D721Med (cell line): ENCODE measurements at regions not wholly inside any gene's neighbourhood (a gene's known extent, or its start where the extent isn't known, plus 50 kb on each side); places are given as distances from the start of the nearest gene placed in this dataset.

Experiments
- DNase-seq: peaks from one replicate; pipeline ENCODE4 v3.0.0; 2011; ENCODE audit warnings: low spot score; ENCODE audit not compliant: insufficient read length
- FAIRE-seq: peaks from 2 replicates; lab custom pipeline; 2011; peaks lifted over from hg19 to GRCh38; lab: Jason Lieb, UNC
- TF ChIP-seq, protein P1 (sequence below): IDR thresholded peaks from 2 replicates; pipeline ENCODE4 v1.5.1; 2012; ENCODE audit warnings: mild to moderate bottlenecking, control low read depth; ENCODE audit not compliant: insufficient read depth; ENCODE audit errors: missing control alignments

GRCh38 chr14:42572032-42572431 lies 965.4 kb downstream of the LRFN5 start:
- TF ChIP-seq, protein P1, sequence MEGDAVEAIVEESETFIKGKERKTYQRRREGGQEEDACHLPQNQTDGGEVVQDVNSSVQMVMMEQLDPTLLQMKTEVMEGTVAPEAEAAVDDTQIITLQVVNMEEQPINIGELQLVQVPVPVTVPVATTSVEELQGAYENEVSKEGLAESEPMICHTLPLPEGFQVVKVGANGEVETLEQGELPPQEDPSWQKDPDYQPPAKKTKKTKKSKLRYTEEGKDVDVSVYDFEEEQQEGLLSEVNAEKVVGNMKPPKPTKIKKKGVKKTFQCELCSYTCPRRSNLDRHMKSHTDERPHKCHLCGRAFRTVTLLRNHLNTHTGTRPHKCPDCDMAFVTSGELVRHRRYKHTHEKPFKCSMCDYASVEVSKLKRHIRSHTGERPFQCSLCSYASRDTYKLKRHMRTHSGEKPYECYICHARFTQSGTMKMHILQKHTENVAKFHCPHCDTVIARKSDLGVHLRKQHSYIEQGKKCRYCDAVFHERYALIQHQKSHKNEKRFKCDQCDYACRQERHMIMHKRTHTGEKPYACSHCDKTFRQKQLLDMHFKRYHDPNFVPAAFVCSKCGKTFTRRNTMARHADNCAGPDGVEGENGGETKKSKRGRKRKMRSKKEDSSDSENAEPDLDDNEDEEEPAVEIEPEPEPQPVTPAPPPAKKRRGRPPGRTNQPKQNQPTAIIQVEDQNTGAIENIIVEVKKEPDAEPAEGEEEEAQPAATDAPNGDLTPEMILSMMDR, result no peak
- DNase-seq, result no peak
- FAIRE-seq, result no peak

- DNase-seq, result no peak
- FAIRE-seq, result no peak
- TF ChIP-seq, protein P1, result no peak
Observed at GRCh38 chr14:42569227-42569626, 962.6 kb downstream of the LRFN5 start.

DNA sequence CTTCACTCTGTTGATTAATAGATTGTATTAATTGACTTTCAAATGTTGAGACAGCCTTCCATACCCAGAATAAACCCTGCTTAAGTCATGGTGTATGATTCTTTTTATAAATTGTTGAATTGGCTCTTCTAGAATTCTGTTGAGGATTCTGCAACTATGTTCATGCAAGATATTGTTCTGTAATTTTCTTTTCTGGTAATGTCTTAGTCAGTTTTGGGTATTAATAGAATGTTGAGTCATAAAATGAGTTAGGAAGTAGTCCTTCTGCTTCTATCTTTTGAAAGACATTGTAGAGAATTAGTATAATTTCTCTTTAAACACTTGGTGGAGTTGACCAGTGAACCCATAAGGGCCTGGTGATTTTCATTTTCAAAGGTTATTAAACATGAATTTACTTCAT lies 958.9 kb downstream of the LRFN5 start:
- TF ChIP-seq, protein P1, result no peak
- FAIRE-seq (no peak), DNase-seq (no peak)

DNA sequence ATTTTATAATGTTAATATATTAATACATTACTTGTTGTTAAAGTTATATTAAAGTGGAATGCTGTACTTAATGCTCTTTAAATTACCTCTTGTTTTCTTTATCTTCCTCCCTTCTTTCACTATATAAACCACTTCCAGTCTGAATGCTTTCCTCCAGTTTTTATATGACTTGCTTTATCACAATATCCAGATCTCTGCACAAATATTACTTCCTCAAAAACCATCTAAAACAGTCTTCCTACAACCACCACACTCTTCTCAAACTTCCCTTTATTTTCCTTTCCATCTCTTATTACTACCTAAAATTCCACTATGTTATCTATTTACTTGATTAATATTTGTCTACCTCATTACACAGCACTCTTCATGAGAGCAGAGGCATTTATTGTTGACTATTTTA lies 956.6 kb downstream of the LRFN5 start:
- no peak for FAIRE-seq

DNA sequence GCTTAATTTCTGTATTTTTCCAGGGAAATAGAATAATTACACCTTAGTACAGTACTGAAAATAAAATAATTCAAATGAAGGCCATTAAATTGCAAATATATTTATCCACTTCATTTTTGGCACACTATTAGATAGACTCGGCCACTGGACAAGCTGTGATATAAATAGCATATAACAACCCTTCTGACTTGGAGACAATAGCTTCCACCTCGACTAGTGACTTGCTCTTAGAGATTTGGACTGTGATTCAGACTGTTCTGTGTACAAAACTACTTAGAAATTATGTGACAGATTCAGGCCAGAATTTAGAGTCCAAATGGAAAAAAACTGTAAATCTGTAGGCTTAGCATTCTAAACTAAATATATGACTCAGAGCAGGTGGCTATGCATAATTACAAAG lies 949.9 kb downstream of the LRFN5 start:
- DNase-seq (no peak), FAIRE-seq (no peak)

More for the DNA sequence above, 956.6 kb downstream of the LRFN5 start:
- no peak for DNase-seq
- TF ChIP-seq, protein P1, result no peak

GRCh38 chr14:42555365-42555764 lies 948.7 kb downstream of the LRFN5 start:
- DNase-seq (no peak), FAIRE-seq (no peak)
- TF ChIP-seq, protein P1, result no peak

More for the DNA sequence above, 949.9 kb downstream of the LRFN5 start:
- TF ChIP-seq, protein P1, result no peak

GRCh38 chr14:42554091-42554490 lies 947.4 kb downstream of the LRFN5 start:
- DNase-seq (no peak), FAIRE-seq (no peak)
- TF ChIP-seq, protein P1, result no peak
